Fibroblast of skin of scalp (primary cell): ENCODE measurements at regions not wholly inside any gene's neighbourhood (a gene's known extent, or its start where the extent isn't known, plus 50 kb on each side); places are given as distances from the start of the nearest gene placed in this dataset.
A peak's percentile ranks its signal among the peaks of the same experiment; 100 is the strongest.

Source experiments
- DNase-seq: peaks from one replicate; pipeline ENCODE4 v3.0.0-alpha.2; 2013

DNA sequence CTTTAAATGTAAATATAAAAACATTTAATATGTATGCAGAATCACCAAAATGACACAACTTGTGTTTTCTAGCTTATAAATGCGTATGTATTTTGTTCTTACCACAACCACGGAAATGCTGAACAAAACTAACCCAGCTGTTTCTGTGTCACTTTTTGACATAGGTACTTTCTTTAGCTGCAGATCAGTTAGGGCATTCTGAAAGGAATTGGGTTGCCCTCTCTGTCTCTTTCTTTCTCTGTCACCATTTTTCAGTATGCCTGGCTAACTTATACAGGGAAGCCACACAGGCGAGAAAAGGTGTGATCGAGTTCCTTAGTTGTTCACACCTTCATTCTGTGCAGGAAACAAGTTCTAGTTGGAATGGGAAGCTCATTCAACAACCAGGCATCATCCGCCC is 72.6 kb upstream of the ARGLU1 start:
- DNase-seq = no peak

DNA sequence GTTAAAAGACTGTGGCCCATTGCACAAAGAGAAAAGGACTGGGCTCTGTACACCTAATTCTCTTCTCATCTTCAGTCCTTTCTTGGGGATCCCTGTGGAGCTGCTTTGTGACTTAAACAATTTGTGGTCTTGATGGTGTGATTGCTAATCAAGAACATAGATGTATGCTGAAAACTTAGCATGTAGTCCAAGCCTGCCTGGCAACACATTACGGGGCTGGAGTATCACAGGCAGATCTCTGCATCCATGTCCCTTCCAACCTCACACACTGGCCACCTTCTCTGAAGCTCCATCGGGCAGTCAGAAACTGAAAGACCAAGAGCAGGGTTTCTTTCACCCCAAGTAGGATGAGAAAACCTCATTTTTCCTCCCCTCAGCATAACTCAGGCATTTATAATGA is 69.6 kb upstream of the ARGLU1 start:
- DNase-seq = no peak

DNA sequence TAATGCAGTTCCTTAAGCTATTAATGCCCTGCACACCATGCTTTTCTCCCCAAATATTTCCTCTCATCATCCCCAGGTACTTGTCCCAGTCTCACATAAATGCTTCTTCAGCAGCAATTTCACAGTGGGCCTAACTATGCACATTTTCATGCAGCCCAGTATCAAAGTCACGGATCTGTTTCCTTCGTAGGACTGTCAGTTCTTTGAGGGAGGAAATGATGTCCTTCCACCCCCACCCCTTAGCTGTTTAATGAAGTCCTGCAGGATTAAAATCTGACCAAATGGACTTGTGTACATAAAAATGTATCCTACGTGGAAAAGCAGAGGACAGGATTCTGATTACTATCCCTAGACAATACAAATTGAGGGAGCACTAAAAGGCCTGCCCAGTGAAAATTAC is 68.6 kb upstream of the ARGLU1 start:
- no peak for DNase-seq

DNA sequence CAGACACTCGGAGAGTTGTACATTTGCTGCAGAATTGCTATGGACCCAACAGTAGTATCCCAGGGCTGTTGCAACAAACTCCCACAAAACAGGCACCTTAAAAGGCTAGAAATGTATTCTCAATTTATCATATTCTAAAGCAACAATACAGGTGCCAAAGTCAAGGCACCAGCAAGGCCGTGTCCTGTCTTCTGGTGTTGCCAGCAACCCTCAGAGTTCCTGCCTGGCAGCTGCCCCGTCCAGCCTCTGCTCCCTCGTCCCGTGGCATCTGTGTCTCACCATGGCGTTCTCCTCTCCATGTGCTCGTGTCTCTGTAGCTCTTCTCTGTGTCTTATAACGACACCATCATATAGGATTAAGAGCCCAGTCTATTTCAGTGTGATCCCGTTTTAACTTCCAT is 67.7 kb upstream of the ARGLU1 start:
- DNase-seq = no peak

DNA sequence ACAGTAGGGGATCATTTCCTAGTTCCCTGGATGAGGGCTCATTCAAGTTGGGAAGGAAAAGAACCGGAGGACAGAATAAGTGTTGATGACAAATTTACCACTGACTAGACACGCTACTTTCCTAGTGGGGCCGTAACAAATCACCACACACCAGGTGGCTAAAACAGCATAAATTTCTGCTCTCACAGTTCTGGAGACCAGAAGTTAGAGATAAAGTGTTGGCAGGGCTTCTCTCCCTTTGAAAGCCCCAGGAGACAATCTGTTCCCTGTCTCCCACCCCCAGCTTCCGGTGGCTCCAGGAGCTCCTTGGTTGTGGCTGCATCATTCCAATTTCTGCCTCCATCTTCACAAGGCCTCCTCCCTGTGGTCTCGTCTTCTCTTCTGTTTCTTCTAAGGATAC is 65.4 kb upstream of the ARGLU1 start:
- peak; percentile 23 for DNase-seq

DNA sequence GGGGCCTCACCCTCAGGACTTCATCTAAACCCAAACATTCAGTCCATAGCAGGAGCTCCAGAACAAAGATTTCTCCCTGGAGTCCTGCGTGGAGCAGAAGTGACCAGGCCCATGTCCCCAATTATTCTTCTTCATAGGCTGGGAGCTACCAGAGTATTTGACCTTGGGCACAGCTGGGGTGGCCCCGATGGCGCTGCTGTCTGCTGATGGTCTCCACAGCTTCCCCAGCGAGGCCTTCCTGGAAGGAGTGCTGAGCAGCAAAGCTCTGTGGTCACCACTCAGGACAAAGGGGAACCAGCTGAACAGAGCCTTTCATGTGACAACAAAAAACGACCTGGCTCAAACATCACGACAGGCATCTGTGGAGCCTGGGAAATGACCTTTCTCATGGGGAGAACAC is 62.7 kb upstream of the ARGLU1 start:
- no peak for DNase-seq

DNA sequence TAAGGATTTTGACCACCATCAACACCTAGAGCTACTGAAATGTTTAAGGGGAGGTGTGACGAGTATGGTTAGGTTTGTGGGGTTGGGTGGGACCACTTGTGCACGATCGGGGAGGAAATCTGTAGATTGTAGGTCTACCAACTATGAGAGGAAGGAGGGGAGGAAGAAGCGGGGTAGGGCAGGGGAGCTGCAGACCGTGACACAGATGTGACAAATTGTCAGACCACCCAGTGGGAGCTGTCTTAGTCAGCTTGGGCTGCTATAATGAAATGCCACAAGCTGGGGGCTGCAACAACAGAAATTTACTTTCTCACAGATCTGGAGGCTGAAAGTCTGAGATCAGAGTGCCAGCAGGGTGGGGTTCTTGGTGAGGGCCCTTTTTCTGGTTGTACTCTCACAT is 62.2 kb upstream of the ARGLU1 start:
- peak; percentile 15 for DNase-seq

DNA sequence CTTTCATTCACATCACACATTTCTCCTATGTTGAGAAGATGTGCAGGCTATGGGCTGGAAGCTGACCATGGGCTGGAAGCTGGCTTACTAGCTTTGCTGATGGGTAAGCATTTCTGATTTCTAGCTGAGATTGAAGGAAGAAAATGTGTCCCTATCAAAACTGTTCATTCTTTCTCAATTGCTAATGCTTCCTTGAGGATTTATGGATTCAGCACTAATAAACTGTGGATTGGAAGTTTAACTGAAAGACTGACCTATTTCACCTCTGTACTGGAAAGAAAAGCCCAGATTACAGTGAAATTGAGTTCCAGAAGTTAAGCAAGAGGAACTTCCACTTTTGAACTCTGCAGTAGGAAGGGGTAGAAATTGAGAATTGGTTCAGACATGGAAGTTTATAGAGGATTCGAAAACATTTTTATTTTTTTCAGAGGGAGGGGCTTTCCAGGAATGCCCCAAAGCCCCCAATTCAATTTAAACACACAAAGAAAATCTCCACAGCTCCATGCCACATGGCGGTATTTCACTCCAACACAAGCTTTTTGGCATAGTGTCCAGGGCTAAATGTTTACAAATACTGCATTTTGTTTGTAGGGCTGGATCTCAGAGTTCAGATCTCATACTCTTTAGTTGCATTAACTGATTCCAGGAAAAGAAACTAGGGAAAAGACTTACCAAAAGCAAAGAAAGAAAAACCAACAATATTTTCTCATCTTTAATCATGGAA is 61.2 kb upstream of the ARGLU1 start:
- DNase-seq = no peak

DNA sequence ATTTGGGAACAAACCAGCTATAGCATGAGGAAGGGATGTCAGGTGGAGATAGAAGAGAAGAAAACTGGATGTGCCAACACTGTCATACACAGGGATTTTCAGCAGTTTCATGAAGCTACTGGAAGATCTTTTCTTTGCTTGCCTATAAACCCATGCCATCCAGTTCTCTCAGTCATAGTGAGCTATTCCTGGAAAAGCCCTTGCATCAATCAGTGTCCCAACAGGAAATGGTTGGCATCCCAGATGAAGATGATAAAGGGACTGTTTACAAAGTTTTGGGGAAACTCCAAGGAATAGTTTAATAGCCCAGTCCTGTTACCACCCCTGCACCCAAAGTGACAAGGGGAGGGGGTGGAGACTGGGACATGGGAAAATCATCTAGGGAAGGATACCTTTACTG is 58.5 kb upstream of the ARGLU1 start:
- DNase-seq = no peak

DNA sequence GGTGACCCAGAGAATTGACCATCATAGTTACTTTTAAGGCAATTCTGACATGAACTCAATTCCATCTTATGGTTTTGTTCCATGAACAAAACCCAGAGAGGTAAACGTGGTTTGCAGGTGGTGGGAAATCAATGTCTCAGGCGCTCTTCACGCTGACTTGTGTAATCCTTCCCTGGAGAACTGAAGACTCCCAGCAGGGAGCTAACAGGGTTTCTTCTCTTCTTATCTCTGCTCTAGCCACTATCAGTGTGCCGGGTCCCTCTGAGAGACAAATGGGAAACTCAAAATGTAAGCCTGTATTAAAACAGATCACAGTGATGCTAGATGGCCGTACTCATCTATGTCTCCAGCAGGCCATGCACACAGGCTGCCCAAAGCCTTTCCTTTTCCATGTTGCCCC is 57.6 kb upstream of the ARGLU1 start:
- DNase-seq = no peak

DNA sequence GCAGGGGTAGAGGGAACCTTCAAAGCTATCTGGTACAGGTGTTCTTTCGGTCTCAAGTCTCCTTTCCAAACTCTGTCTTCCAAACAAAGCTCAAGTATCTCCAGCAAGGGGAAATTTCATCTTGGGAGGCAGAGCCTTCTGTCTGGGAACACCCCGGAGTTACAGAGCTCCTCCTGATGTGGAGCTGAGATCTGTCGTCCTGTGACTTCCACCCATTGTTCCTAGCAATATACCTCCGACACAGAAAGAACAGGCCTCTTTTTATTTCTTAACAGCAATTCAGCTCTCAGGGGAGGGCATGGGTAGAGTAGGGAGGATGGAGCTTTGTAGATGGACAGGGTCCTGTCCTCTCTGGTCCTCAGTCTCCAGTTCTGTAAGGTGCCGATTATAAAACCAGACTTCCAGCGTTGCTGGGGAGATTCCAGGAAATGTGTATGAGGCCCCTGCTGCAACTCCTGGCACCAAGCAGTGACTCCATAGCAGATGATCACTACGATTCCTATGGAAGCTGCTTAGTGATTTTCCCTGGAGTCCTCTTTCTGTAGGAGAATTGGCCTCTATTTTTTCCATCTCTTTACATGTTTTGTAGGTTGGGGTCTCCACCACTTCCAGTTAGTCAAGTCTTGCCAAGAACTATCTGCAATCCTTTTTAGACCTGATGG is 56.0 kb upstream of the ARGLU1 start:
- no peak for DNase-seq

DNA sequence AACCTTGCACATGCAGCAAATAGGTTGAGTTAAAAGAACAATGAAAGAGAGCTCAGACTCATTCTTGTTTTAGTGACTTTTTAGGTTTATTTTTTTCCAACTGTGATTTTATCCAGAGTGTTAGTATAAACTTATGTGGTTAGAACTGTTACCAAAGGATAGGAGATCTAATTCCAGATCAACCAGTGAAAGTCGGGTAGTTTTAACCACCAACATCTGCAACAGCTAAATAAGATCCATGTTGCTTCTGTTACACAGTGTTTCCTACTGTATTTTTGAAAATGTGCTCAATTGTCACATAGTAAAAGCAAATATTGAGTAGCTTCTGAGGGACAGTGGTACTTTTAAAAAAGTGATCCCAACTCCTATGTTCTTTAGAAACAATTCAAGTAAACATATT is 53.9 kb upstream of the ARGLU1 start:
- no peak for DNase-seq

DNA sequence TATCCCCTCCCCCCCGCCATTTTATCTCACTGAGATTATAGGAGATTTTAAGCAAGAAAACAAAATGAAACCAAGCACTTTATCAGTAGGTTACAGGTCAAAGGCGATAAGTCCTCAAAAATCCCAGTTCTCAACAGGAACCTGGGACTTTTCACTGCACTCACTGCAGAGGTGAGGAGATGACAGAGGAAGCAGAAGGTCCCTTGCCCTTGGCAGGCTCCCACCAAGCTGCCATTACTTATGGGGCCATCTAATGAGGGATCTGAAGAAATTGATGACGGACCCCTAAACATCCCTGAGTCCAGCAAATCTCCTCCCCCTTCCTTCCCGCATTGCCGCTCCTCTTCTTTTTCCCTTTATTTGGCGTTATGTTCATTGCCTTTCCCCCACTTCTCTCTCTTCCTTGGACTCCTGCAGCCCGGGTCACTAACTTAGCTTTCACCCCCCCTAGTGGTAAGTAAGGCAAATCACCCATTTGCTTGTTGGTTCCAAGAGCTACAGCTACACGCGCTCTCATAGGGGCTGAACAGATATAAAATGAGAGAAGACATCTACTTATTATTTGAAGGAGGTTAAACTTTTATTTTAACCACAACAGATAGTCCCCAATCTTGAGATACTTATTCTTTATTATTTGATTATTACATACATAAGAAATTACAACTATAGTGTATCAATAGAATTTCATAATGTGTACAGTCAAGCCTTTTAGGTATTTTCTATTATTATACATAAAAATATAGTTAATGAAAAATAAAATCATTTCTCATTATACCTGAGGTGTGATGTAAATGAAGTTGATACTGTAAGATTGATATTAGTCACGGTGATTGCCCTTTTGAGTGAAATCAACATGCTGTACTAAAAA is 52.0 kb upstream of the ARGLU1 start:
- DNase-seq = peak; percentile 68
